ENCODE measurements at regions not wholly inside any gene's neighbourhood (a gene's known extent, or its start where the extent isn't known, plus 50 kb on each side); places are given as distances from the start of the nearest gene placed in this dataset.

DNA sequence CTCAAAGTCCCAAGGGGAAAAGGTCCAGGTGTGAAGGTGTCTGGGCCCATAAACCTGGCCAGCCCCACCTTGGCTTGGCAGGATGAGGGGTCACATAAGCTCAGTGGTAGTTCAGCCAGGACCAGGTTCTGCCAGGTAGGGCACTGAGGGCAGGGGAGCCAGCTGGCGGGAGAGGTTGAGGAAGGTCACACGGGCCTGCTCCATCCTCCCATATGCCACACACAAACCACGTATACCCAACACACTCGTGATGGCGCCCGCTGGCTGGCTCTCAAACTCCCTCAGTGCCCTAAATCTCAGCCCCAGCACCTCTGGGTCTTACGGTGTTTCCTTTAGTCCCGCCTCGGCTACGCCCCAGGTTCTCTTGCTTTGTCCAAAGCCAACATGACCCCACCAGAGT is 160.5 kb downstream of the ZFP36L2 start:
- Histone ChIP-seq H3K4me3 (no peak overlapping the region), H3K27ac (ENCODE audit: control insufficient read depth, insufficient read depth) (no peak overlapping the region), H3K36me3 (ENCODE audit: control insufficient read depth in 2 of 2, insufficient read depth in 2 of 2, low read length in 1 of 2) (no peaks in the 10 kb centered on the region), H4K20me1 (ENCODE audit: control insufficient read depth, insufficient read depth) (no peaks in the 10 kb centered on the region; the same call in none of the 2 replicates), H3K4me2 (ENCODE audit: control insufficient read depth, insufficient read depth) (no peak overlapping the region), H3K9me3 (replicated peaks; ENCODE audit: control insufficient read depth, insufficient read depth, low read length) (0 out of 3 replicates have a peak, but pooled peaks cover 2% of the 10 kb centered on the region), H3K9ac (ENCODE audit: control insufficient read depth, insufficient read depth, low read length) (no peak overlapping the region), H3K4me1 (ENCODE audit: control insufficient read depth, insufficient read depth, low read length) (no peaks in the 10 kb centered on the region), H2AFZ (ENCODE audit: control insufficient read depth, low read depth, low read length) (no peak overlapping the region), H3K79me2 (ENCODE audit: control insufficient read depth, insufficient read depth, low read length) (no peaks in the 10 kb centered on the region), H3K27me3 (replicated peaks in 1 of 2; ENCODE audit: control insufficient read depth in 2 of 2, insufficient read depth in 2 of 2, low read length in 1 of 2) (no peaks in the 10 kb centered on the region)
- ChIA-PET POLR2A (no interaction called here), CTCF (no interaction called here), RAD21 (ENCODE audit: unreplicated experiment) (no interaction called here), SMC1A (ENCODE audit: uncharacterized antibody, unreplicated experiment) (interaction anchor here (0.6 kb wide), 1 partner anchor 144 kb away, joined by 3 read pairs; no protein-coding TSS in a partner anchor)
- in situ Hi-C loops (cut with MboI) (no loop called here), intact Hi-C loops (cut with micrococcal nuclease; ENCODE audit: unreplicated experiment) (no loop called here)
- no peak for DNase-seq (ENCODE audit: low read depth, low spot score)
- TF ChIP-seq TCF7 (IDR thresholded peaks at IDR 0.05; ENCODE audit: borderline replicate concordance) (no peak), ELK1 (IDR thresholded peaks at IDR 0.05; ENCODE audit: low read depth, low read length) (no peak), MEF2B (IDR thresholded peaks at IDR 0.05; ENCODE audit: partially characterized antibody, poor library complexity, severe bottlenecking) (no peak), YY1 (IDR thresholded peaks at IDR 0.05; ENCODE audit: low read depth, low read length) (no peak), SUPT20H (IDR thresholded peaks at IDR 0.05; ENCODE audit: borderline replicate concordance, control insufficient read depth, low read depth, low read length) (no peak), PAX5 (IDR thresholded peaks at IDR 0.05; ENCODE audit: borderline replicate concordance, low read depth, low read length) (no peak), SPI1 (IDR thresholded peaks at IDR 0.05; ENCODE audit: borderline replicate concordance, insufficient read depth, low read depth, low read length) (no peak), NRF1 (conservative IDR thresholded peaks at IDR 0.05; ENCODE audit: low read depth, low read length) (no peak), SMAD5 (IDR thresholded peaks at IDR 0.05; ENCODE audit: low read depth) (no peak)
- TF ChIP-seq, protein P1, sequence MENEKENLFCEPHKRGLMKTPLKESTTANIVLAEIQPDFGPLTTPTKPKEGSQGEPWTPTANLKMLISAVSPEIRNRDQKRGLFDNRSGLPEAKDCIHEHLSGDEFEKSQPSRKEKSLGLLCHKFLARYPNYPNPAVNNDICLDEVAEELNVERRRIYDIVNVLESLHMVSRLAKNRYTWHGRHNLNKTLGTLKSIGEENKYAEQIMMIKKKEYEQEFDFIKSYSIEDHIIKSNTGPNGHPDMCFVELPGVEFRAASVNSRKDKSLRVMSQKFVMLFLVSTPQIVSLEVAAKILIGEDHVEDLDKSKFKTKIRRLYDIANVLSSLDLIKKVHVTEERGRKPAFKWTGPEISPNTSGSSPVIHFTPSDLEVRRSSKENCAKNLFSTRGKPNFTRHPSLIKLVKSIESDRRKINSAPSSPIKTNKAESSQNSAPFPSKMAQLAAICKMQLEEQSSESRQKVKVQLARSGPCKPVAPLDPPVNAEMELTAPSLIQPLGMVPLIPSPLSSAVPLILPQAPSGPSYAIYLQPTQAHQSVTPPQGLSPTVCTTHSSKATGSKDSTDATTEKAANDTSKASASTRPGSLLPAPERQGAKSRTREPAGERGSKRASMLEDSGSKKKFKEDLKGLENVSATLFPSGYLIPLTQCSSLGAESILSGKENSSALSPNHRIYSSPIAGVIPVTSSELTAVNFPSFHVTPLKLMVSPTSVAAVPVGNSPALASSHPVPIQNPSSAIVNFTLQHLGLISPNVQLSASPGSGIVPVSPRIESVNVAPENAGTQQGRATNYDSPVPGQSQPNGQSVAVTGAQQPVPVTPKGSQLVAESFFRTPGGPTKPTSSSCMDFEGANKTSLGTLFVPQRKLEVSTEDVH (IDR thresholded peaks at IDR 0.05; ENCODE audit: low read depth, partially characterized antibody): no peak
- no TSS peak for BruUV-seq (replicated peaks)
- 59% methylated on average over 10 of the region's 10 CpGs for WGBS (ENCODE audit: insufficient coverage, insufficient replicate concordance, low lambda C conversion rate, missing lambda C conversion rate)
- FAIRE-seq: no peak
- ATAC-seq: no peak
